CD4-positive, CD25-positive, alpha-beta regulatory T cell (primary cell): ENCODE measurements at regions not wholly inside any gene's neighbourhood (a gene's known extent, or its start where the extent isn't known, plus 50 kb on each side); places are given as distances from the start of the nearest gene placed in this dataset.
"Not testable (repeated sequence)": the region's sequence is repeated elsewhere in the genome, so short reads cannot be mapped to it uniquely, and the experiment has no call there.

Experiments used
- ATAC-seq, 2 donors: fragments of 150-1000 bp; cut with Tn5 transposase; one replicate each; pipeline ENCODE4 v1.10.0; 2021; ENCODE audit warnings: low read depth in 2 of 2, moderate number of reproducible peaks in 2 of 2, moderate library complexity in 1 of 2
- DNase-seq, 3 donors: peaks; one replicate each; pipeline versions ENCODE4 v3.0.0 to v3.0.0-alpha.2; 2012 to 2022; ENCODE audit warnings: mixed read lengths in 1 of 3
- H3K27ac ChIP-seq: one replicate; pipeline ENCODE4 v1.7.0; 2013; ENCODE audit warnings: mild to moderate bottlenecking, low read length; ENCODE audit not compliant: insufficient read depth, poor library complexity, severe bottlenecking
- H3K27me3 ChIP-seq: one replicate; pipeline ENCODE4 v1.7.0; 2013; ENCODE audit warnings: low read length; ENCODE audit not compliant: control insufficient read depth, insufficient read depth
- H3K36me3 ChIP-seq: one replicate; pipeline ENCODE4 v1.7.0; 2013; ENCODE audit warnings: mild to moderate bottlenecking, low read length, moderate library complexity; ENCODE audit not compliant: control insufficient read depth, insufficient read depth
- H3K4me1 ChIP-seq: 2 replicates; pipeline ENCODE4 v1.7.0; 2013; ENCODE audit warnings: mild to moderate bottlenecking, low read length; ENCODE audit not compliant: insufficient read depth, control insufficient read depth, poor library complexity, severe bottlenecking
- H3K4me3 ChIP-seq: one replicate; pipeline ENCODE4 v1.7.0; 2013; ENCODE audit warnings: low read depth, mild to moderate bottlenecking, low read length, moderate library complexity
- H3K9me3 ChIP-seq, 2 experiments: 1 replicate in 1 of 2; 2 replicates in 1 of 2; pipeline ENCODE4 v1.7.0; 2013; ENCODE audit warnings: low read length in 2 of 2, mild to moderate bottlenecking in 1 of 2, moderate library complexity in 1 of 2; ENCODE audit not compliant: control insufficient read depth in 2 of 2
- H3K27ac Mint-ChIP-seq, 3 donors: one replicate each; pipeline ENCODE4 v1.8.0; 2020 to 2022; ENCODE audit warnings: mild to moderate bottlenecking in 3 of 3, mixed read lengths in 3 of 3, moderate library complexity in 2 of 3
- H3K27me3 Mint-ChIP-seq: one replicate; pipeline ENCODE4 v1.8.0; 2022; ENCODE audit warnings: mild to moderate bottlenecking, mixed read lengths
- H3K36me3 Mint-ChIP-seq: one replicate; pipeline ENCODE4 v1.8.0; 2020; ENCODE audit warnings: mixed read lengths
- H3K4me1 Mint-ChIP-seq, 4 donors: one replicate each; pipeline ENCODE4 v1.8.0; 2020 to 2022; ENCODE audit warnings: mixed read lengths in 4 of 4, mild to moderate bottlenecking in 1 of 4
- H3K4me3 Mint-ChIP-seq, 4 donors: one replicate each; pipeline ENCODE4 v1.8.0; 2020 to 2022; ENCODE audit warnings: mild to moderate bottlenecking in 4 of 4, mixed read lengths in 4 of 4, moderate library complexity in 3 of 4
- H3K9me3 Mint-ChIP-seq, 7 donors: one replicate each; pipeline ENCODE4 v1.8.0; 2020 to 2022; ENCODE audit warnings: mixed read lengths in 7 of 7, mild to moderate bottlenecking in 3 of 7, moderate library complexity in 2 of 7

- Histone ChIP-seq H3K27ac (no peak overlapping the region), H3K4me3 (no peak overlapping the region), H3K36me3 (no peaks in the 10 kb centered on the region), H3K9me3 (no peaks in the 10 kb centered on the region), H3K27me3 (no peaks in the 10 kb centered on the region), H3K4me1 (no peaks in the 10 kb centered on the region)
- H3K9me3 Mint-ChIP-seq = peaks cover 0 to 2% (median 0%) of the 10 kb centered on the region in 7 donors
- H3K4me1 Mint-ChIP-seq = peaks cover 0 to 2% (median 0%) of the 10 kb centered on the region in 4 donors
- no peak overlapping the region for H3K4me3 Mint-ChIP-seq
- H3K27ac Mint-ChIP-seq = no peak overlapping the region
- ATAC-seq = no peak
- no peaks in the 10 kb centered on the region for H3K36me3 Mint-ChIP-seq
- DNase-seq = no peak
- no peaks in the 10 kb centered on the region for H3K27me3 Mint-ChIP-seq
These were observed 56.4 kb upstream of the NCOA3 start for GRCh38 chr20:47445291-47445690.

GRCh38 chr20:47447350-47448296 lies 54.1 kb upstream of the NCOA3 start:
- H3K4me1 Mint-ChIP-seq, H3K27ac Mint-ChIP-seq, H3K27me3 Mint-ChIP-seq, ATAC-seq, H3K4me3 ChIP-seq, H3K9me3 Mint-ChIP-seq, DNase-seq, H3K4me1 ChIP-seq, H3K27me3 ChIP-seq, H3K36me3 ChIP-seq, H3K4me3 Mint-ChIP-seq, H3K9me3 ChIP-seq, H3K36me3 Mint-ChIP-seq, H3K27ac ChIP-seq: not testable (repeated sequence)

- Histone ChIP-seq H3K4me3 (no peak overlapping the region), H3K27me3 (no peaks in the 10 kb centered on the region), H3K27ac (no peak overlapping the region), H3K4me1 (no peaks in the 10 kb centered on the region), H3K36me3 (no peaks in the 10 kb centered on the region), H3K9me3 (no peaks in the 10 kb centered on the region)
- DNase-seq (no peak), ATAC-seq (no peak)
- Mint-ChIP-seq H3K27me3 (no peaks in the 10 kb centered on the region), H3K27ac (no peak overlapping the region), H3K4me1 (peaks cover 0 to 4% (median 0%) of the 10 kb centered on the region in 4 donors), H3K9me3 (peaks cover 0 to 2% (median 0%) of the 10 kb centered on the region in 7 donors), H3K36me3 (no peaks in the 10 kb centered on the region), H3K4me3 (peak overlapping the region in 1 of 4 donors; percentile 36)
These were observed 53.3 kb upstream of the NCOA3 start for GRCh38 chr20:47448429-47448828.

GRCh38 chr20:47451602-47451904 lies 50.1 kb upstream of the NCOA3 start:
- DNase-seq = no peak
- peaks cover 0 to 5% (median 0%) of the 10 kb centered on the region in 4 donors for H3K4me1 Mint-ChIP-seq
- Histone ChIP-seq H3K4me1 (no peaks in the 10 kb centered on the region), H3K4me3 (no peak overlapping the region), H3K9me3 (no peaks in the 10 kb centered on the region), H3K27ac (no peak overlapping the region), H3K36me3 (no peaks in the 10 kb centered on the region), H3K27me3 (no peaks in the 10 kb centered on the region)
- peaks cover 3% of the 10 kb centered on the region for H3K36me3 Mint-ChIP-seq
- H3K9me3 Mint-ChIP-seq = no peaks in the 10 kb centered on the region
- H3K4me3 Mint-ChIP-seq = no peak overlapping the region
- ATAC-seq = no peak
- H3K27me3 Mint-ChIP-seq = no peaks in the 10 kb centered on the region
- no peak overlapping the region for H3K27ac Mint-ChIP-seq
